ENCODE measurements at regions not wholly inside any gene's neighbourhood (a gene's known extent, or its start where the extent isn't known, plus 50 kb on each side); places are given as distances from the start of the nearest gene placed in this dataset.

DNA sequence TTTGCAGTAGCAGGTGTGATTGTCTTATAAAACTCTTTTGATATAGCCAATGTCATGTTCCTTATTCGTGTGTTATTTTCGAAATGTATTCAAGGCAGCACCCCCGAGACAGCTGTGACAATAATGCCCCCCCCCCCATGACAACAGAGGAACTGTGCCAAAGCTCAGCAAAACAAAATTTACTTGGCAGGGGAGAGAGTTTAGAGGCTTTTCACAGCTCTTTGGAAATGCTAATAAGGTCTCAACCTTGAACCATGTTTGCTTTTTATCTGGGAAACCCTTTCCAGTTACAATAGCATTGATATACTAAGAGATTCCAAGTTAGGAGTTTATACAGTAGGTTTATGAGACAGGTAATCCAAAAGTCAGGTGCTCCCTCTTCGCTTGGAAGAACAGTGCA is 56.4 kb upstream of the USP44 start:
- DNase-seq, result no peak

GRCh38 chr12:95605875-95606274 is 54.6 kb upstream of the USP44 start:
- no peak for DNase-seq

DNA sequence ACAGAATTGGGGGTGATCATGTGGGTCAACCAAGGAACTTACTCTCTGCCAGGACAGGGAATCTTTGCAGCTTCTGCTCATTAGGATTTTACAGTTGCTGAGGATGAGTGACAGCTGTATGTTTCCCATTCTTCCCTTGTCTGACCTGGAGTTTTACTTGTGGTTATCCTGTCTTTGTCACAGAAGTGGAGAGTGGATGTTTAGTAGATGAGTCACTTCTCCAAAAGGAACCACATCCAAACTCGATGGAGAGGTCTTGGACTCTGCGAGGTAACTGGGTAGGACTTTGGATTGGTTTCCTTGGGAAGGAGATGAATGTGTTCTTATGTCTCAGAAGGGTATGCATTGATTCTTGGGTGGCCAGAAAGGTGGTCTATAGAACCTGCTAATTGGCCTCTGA is 53.8 kb upstream of the USP44 start:
- peak; percentile 58 for DNase-seq

GRCh38 chr12:95603351-95604145 is 52.3 kb upstream of the USP44 start:
- DNase-seq, result no peak

GRCh38 chr12:95601091-95601961 is 50.0 kb upstream of the USP44 start:
- peak; percentile 73 for DNase-seq
